Spinal cord (tissue), 9 donors: ENCODE measurements at regions not wholly inside any gene's neighbourhood (a gene's known extent, or its start where the extent isn't known, plus 50 kb on each side); places are given as distances from the start of the nearest gene placed in this dataset.

Experiments used
- DNase-seq, 6 donors: peaks; one replicate each; pipeline versions ENCODE4 v3.0.0 to v3.0.0-alpha.2; 2013 to 2015; ENCODE audit warnings: low spot score in 6 of 6, low read depth in 4 of 6
- H3K27ac ChIP-seq: one replicate; pipeline ENCODE4 v1.5.1; 2013; ENCODE audit warnings: low read depth, low read length, control low read depth
- H3K27me3 ChIP-seq: one replicate; pipeline ENCODE4 v1.6.1; 2013; ENCODE audit warnings: low read length; ENCODE audit not compliant: control insufficient read depth, insufficient read depth
- H3K36me3 ChIP-seq: one replicate; pipeline ENCODE4 v1.6.1; 2013; ENCODE audit warnings: low read length; ENCODE audit not compliant: control insufficient read depth, insufficient read depth
- H3K4me1 ChIP-seq: one replicate; pipeline ENCODE4 v1.6.1; 2013; ENCODE audit warnings: low read length; ENCODE audit not compliant: control insufficient read depth, insufficient read depth
- H3K4me3 ChIP-seq: one replicate; pipeline ENCODE4 v1.5.1; 2013; ENCODE audit warnings: low read depth, low read length, control low read depth
- H3K9me3 ChIP-seq: one replicate; pipeline ENCODE4 v1.6.1; 2013; ENCODE audit warnings: low read length; ENCODE audit not compliant: control insufficient read depth, insufficient read depth
- WGBS: methylation state at CpG from one replicate; pipeline ENCODE4 v1.1.5; 2013; ENCODE audit warnings: missing lambda C conversion rate; ENCODE audit not compliant: insufficient coverage; 5-methylcytosine and 5-hydroxymethylcytosine counted together
- donor health status: healthy.

DNA sequence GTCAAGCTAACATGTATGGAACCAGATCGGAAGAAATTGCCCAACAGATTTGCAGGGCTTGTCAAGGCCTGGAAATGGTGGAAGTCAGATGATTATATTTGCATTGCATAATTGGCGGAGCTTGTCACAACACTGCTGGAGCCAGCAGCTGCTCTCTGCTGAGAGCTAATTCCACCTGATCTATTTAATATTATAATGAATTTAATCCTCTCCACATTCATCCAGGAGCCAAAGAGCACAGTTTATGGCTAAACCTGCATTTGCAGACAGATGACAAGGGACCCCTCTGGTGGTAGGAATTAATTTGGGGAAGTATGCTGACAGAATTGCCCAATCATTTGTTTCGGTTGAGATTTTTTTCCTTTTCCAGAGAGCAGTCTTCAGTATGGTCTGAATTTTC lies 730.2 kb downstream of the TUSC7 start:
- no peaks in the 10 kb centered on the region for H3K4me1 ChIP-seq
- DNase-seq = peak in 2 of 6 donors; percentile 71 to 78
- no peaks in the 10 kb centered on the region for H3K27me3 ChIP-seq
- H3K9me3 ChIP-seq = no peaks in the 10 kb centered on the region
- no peaks in the 10 kb centered on the region for H3K36me3 ChIP-seq
- H3K4me3 ChIP-seq = no peak overlapping the region
- H3K27ac ChIP-seq = no peak overlapping the region
- WGBS = 70% methylated on average over 1 of the region's 3 CpGs

DNA sequence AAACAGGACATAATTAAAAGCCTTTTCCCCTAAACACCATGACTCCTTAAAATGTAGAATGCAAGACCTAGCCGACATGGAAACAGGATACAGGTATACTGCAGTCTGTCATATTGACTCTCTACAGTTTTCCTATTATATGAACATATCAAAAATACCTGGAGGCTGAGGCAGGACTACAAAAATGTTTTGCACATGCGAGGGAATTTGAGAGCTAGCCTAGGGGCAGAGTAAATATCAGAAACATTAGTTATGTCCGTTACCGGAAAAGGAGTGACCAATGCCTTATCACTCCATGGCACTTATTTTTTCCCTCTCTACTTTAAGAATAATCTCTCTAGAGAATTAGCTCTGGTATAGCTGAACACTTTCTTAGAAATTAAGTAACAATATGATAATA lies 732.3 kb downstream of the TUSC7 start:
- DNase-seq = no peak

DNA sequence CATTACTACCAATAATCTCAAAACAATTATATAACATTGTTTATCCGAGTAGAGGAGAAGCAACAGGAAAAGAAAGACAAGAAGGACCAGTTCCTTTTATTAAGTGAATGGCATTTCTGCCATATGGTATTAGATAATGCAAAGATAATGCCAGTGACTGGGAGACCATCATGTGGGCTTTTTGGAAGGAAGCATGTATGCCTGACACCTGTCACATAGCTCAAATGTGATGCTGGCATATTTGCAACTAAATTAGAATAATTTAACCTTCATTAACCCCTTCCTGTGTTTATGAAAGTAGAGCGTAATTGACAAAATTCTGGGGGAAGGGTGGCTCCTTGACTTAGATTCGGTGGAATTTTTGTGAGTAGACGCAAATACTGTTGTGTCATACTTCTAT lies 733.0 kb downstream of the TUSC7 start:
- DNase-seq = peak in 1 of 6 donors; percentile 35
- Histone ChIP-seq H3K27me3 (no peaks in the 10 kb centered on the region), H3K27ac (no peak overlapping the region), H3K36me3 (no peaks in the 10 kb centered on the region), H3K4me1 (no peaks in the 10 kb centered on the region), H3K4me3 (no peak overlapping the region), H3K9me3 (no peaks in the 10 kb centered on the region)
- 100% methylated on average over 2 of the region's 4 CpGs for WGBS

More for the DNA sequence above, 732.3 kb downstream of the TUSC7 start:
- no peaks in the 10 kb centered on the region for H3K27me3 ChIP-seq
- H3K4me1 ChIP-seq = no peaks in the 10 kb centered on the region
- H3K36me3 ChIP-seq = no peaks in the 10 kb centered on the region
- H3K27ac ChIP-seq = no peak overlapping the region
- no CpG with 5 or more reads among the region's 4 CpGs for WGBS
- H3K9me3 ChIP-seq = no peaks in the 10 kb centered on the region
- H3K4me3 ChIP-seq = no peak overlapping the region

DNA sequence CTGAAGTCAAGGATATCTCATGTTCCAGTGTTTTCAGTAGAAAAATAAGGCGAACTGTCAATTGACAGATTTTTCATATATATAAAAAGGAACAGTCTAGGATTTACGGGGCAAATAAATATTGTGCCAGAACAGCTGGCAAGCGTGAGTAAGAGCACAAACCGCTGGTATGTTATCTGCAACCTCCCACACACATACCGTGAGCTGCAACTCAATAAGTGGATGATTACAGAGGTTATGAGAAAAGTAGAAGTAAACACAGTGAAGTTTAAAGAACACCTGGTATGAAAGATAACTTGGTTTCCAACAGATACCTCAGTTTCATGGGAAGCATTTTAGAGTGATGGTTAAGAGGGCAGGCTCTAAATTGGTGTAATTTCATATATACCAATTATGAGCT lies 733.4 kb downstream of the TUSC7 start:
- Histone ChIP-seq H3K9me3 (no peaks in the 10 kb centered on the region), H3K27me3 (no peaks in the 10 kb centered on the region), H3K36me3 (no peaks in the 10 kb centered on the region), H3K27ac (no peak overlapping the region), H3K4me3 (no peak overlapping the region), H3K4me1 (no peaks in the 10 kb centered on the region)
- no peak for DNase-seq
- no CpG with 5 or more reads among the region's 5 CpGs for WGBS

DNA sequence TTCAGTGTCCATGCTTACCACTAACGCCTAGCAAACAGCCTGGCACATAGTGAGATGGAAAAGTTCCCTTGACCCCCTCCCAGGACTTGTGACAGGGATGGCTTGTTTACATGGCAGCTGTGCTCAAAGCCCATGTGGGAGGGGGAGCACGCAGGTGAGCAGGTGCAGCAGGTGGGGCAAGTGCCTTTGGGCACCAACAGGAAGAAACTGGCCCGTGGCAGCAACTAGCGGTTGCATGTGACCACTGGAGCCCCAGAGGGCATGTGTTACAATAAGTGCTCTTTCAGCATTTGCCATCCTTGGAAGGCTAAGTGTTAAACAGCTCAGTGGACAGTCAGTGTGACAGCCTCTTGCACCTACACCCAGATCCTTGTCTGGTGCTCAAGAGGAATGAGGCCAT lies 734.6 kb downstream of the TUSC7 start:
- WGBS = 94% methylated on average over 4 of the region's 4 CpGs
- H3K9me3 ChIP-seq = no peaks in the 10 kb centered on the region
- H3K4me1 ChIP-seq = no peaks in the 10 kb centered on the region

DNA sequence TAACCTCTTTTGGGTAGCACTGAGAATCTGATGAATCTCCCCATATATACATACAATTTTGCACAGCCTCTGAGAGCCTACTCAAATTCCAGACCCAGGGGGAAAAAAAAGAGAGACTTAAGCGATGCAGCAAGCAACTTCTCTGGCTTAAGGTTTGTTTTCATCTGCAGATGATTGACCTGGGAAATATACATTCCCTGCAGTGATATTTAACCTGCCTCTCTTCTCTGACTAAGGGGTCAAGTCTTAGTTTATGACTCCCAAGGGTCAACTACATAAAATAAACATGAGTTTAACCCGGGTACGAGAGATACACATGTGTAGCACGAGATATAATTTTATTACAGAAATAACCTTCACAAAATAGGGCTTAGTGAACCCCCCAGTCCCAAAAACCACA lies 737.8 kb downstream of the TUSC7 start:
- Histone ChIP-seq H3K4me3 (no peak overlapping the region), H3K9me3 (no peaks in the 10 kb centered on the region), H3K27me3 (no peaks in the 10 kb centered on the region), H3K4me1 (no peaks in the 10 kb centered on the region), H3K36me3 (no peaks in the 10 kb centered on the region), H3K27ac (no peak overlapping the region)
- DNase-seq = no peak
- WGBS = no CpG with 5 or more reads among the region's 4 CpGs

More for the DNA sequence above, 734.6 kb downstream of the TUSC7 start:
- no peaks in the 10 kb centered on the region for H3K27me3 ChIP-seq
- no peak for DNase-seq
- no peak overlapping the region for H3K4me3 ChIP-seq
- no peak overlapping the region for H3K27ac ChIP-seq
- no peaks in the 10 kb centered on the region for H3K36me3 ChIP-seq

DNA sequence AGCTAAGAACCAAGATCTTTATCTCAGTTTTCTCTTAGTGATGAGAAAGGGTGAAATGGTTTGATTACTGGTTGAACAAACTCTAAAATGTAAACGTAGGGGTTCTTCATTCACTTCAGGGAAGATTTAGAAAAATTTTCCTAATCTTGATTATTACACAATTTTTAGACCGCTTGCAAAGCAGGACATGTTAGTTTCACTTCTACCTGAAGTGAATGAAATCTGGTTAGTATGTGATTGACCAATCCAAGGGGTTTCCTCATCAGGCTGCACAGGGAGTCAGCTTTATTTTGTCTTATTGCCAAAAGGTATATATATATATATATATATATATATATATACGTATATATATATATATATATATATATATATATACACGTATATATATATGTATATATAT lies 740.4 kb downstream of the TUSC7 start:
- H3K27ac ChIP-seq = no peak overlapping the region
- H3K4me1 ChIP-seq = no peaks in the 10 kb centered on the region
- H3K9me3 ChIP-seq = no peaks in the 10 kb centered on the region
- H3K36me3 ChIP-seq = no peaks in the 10 kb centered on the region
- no peak overlapping the region for H3K4me3 ChIP-seq
- H3K27me3 ChIP-seq = no peaks in the 10 kb centered on the region
- DNase-seq = no peak
- WGBS = no CpG with 5 or more reads among the region's 4 CpGs

DNA sequence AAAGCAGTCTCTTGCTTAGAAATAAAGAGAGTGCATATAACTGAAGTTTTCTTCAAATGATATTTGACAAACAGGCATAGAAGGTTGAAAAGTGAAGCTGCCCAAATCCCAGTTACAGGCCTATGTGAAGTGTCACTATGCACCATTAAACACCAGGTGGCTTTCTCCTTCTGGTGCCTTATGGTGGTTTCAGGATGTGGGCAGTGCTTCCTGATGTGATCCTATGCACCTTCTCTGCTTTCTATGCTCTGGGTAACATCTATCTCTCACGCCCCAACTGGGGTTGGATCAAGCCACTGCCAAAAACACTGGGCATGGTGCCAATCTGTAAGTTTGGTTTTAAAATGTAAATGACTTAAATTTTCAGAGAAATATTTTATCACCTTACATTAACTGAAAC lies 744.7 kb downstream of the TUSC7 start:
- WGBS = no CpG with 5 or more reads among the region's 1 CpG
- Histone ChIP-seq H3K27me3 (no peaks in the 10 kb centered on the region), H3K27ac (no peak overlapping the region), H3K9me3 (no peaks in the 10 kb centered on the region), H3K36me3 (no peaks in the 10 kb centered on the region), H3K4me3 (no peak overlapping the region), H3K4me1 (no peaks in the 10 kb centered on the region)
- peak in 1 of 6 donors; percentile 13 for DNase-seq

DNA sequence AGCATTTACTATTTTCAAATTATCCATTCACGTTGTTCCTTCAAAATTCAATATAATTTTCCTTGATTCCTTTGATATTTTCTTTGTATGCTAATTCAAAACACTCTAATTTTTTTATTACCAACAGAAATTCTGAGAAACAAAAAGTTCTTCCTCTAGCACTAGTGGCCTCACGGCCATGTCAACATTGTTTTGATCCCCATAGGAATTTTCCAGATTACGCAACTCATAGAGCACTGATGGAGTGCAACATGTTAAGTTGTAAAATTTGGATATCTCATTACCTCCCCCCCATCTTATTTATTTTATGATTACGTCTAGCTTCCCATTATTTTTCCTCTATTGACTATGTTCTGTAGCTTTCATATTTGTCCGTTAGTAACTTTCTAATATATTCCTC lies 745.3 kb downstream of the TUSC7 start:
- H3K27me3 ChIP-seq = no peaks in the 10 kb centered on the region
- DNase-seq = no peak
- 90% methylated on average over 2 of the region's 5 CpGs for WGBS
- H3K27ac ChIP-seq = no peak overlapping the region
- no peaks in the 10 kb centered on the region for H3K9me3 ChIP-seq
- H3K36me3 ChIP-seq = no peaks in the 10 kb centered on the region
- no peaks in the 10 kb centered on the region for H3K4me1 ChIP-seq
- no peak overlapping the region for H3K4me3 ChIP-seq

DNA sequence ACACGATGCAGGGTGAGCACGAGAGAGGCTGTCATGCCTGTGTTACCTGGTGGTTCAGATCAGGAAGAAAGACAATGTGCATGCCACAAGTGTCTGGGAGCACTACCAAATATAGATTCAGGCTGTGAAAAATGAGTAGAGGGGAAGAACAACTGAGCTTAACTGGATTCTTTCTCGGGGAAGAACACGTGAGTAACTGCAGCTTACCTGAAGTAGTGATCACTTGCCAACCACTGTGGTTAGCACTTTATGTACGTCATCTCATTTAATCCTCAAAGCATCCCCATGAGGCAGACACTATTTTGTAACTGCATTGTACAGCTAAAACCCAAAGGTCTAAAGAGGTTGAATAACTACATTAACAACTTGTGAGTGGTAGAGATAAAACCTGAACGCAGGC lies 746.2 kb downstream of the TUSC7 start:
- DNase-seq = no peak
- H3K4me1 ChIP-seq = no peaks in the 10 kb centered on the region
- 88% methylated on average over 2 of the region's 6 CpGs for WGBS
- H3K27me3 ChIP-seq = no peaks in the 10 kb centered on the region
- no peaks in the 10 kb centered on the region for H3K9me3 ChIP-seq
- no peaks in the 10 kb centered on the region for H3K36me3 ChIP-seq
- no peak overlapping the region for H3K27ac ChIP-seq
- H3K4me3 ChIP-seq = no peak overlapping the region
